GM12864 (cell line): ENCODE measurements at regions not wholly inside any gene's neighbourhood (a gene's known extent, or its start where the extent isn't known, plus 50 kb on each side); places are given as distances from the start of the nearest gene placed in this dataset.

Experiments used
- DNase-seq: peaks from one replicate; pipeline ENCODE4 v3.0.0-alpha.2; 2011; ENCODE audit warnings: low read depth
- H3K4me3 ChIP-seq: 2 replicates; pipeline ENCODE4 v1.5.1; 2011; ENCODE audit warnings: mild to moderate bottlenecking, low read depth, low read length, control low read depth
- TF ChIP-seq, protein P1 (sequence below): IDR thresholded peaks from 2 replicates; pipeline ENCODE4 v1.5.1; 2011; ENCODE audit warnings: low read depth, mild to moderate bottlenecking, moderate library complexity, low read length, control low read depth, inconsistent platforms; ENCODE audit errors: missing control alignments

DNA sequence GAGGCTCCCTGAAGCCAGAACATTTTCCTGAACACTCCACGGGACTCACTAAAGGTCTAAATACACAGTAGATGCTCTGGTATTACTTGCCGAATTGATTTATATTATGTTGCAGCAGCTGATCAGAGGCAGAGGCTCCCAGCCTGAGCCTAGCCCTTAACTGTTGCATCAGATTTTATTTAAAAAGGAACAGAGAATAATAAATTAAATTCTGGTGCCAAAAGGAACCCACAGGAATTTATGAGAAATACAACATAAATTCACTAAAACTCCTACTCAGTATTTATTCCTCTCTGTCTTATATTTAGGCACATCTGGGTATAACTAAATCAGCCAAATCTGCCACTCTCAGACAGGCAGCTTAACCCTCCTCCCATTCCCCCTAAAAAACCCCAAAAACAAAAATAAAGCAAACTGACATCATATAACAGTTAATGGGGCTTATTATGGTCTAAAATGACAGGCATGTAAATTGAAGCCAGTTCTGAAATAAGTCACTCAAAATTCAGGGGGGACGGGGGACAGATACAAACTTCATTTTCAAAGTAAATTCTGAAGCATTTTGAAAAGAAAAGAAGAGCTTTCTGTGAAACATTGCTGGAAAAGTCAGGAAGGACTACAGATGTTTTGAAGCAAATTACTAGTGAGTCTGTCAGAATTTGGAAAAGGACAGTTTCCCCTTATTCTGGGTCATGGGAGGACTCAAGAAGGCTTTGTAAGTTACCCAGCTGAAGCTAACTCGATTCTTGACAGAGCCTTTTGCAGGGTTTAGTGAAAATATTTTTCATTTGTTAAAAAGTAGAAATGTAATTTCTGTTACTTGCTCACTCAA is 53.8 kb upstream of the CORO2B start:
- TF ChIP-seq, protein P1, sequence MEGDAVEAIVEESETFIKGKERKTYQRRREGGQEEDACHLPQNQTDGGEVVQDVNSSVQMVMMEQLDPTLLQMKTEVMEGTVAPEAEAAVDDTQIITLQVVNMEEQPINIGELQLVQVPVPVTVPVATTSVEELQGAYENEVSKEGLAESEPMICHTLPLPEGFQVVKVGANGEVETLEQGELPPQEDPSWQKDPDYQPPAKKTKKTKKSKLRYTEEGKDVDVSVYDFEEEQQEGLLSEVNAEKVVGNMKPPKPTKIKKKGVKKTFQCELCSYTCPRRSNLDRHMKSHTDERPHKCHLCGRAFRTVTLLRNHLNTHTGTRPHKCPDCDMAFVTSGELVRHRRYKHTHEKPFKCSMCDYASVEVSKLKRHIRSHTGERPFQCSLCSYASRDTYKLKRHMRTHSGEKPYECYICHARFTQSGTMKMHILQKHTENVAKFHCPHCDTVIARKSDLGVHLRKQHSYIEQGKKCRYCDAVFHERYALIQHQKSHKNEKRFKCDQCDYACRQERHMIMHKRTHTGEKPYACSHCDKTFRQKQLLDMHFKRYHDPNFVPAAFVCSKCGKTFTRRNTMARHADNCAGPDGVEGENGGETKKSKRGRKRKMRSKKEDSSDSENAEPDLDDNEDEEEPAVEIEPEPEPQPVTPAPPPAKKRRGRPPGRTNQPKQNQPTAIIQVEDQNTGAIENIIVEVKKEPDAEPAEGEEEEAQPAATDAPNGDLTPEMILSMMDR, result no peak
- no peak overlapping the region for H3K4me3 ChIP-seq
- DNase-seq, result no peak

DNA sequence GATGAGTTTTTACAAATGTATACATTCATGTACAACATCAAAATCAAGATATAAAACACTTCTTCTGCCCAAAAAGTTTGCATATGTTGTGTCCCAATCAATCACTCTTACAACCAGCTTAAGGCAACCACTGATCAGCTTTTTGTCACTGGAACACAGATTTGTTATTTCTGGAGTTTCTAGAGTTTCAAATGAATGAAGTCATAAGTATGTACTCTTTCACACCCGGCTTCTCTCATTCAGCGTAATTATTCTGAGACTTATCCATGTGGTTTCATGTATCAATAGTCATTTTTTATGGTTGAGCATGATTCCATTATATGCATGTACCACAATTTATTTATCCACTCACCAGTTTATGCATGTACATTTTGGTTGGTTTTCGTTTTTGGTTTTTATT is 53.0 kb upstream of the CORO2B start:
- H3K4me3 ChIP-seq, result no peak overlapping the region
- TF ChIP-seq, protein P1, result no peak
- no peak for DNase-seq

DNA sequence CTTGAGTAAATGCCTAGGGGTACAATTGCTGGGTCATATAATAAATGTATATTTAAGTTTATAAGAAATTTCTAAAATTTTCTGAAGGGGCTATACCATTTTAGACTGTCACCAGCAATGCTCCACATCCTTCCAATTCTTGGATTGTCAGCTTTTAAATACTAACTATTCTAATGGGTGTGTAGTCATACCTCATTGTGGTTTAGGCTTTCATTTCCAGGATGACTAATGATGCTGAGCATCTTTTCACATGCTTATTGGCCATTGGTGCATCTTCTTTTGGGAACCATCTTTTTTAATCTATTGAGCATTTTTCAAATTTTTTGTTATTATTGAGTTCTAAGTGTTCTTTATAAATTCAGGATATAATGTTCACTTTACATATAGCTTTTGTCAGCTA is 52.5 kb upstream of the CORO2B start:
- TF ChIP-seq, protein P1, result no peak
- no peak overlapping the region for H3K4me3 ChIP-seq
- DNase-seq, result peak; percentile 7

DNA sequence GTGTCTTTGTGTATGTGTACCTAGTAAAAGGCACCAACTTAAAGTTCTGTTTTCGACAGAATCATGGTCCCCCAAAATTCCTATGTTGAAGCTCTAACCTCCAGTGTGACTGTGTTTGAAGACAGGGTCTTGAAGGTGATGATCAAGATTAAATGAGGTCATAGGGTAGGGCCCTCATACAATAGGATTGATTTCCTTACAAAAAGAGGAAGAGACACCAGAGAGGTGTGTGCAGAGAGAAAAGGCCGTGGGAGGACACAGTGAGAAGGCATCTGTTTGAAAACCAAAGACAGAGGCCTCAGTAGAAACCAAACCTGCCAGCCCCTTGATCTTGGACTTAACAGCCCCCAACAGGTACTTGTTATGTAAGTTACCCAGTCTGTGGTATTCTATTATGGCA is 52.0 kb upstream of the CORO2B start:
- no peak overlapping the region for H3K4me3 ChIP-seq
- DNase-seq, result peak; percentile 5
- TF ChIP-seq, protein P1, result no peak

DNA sequence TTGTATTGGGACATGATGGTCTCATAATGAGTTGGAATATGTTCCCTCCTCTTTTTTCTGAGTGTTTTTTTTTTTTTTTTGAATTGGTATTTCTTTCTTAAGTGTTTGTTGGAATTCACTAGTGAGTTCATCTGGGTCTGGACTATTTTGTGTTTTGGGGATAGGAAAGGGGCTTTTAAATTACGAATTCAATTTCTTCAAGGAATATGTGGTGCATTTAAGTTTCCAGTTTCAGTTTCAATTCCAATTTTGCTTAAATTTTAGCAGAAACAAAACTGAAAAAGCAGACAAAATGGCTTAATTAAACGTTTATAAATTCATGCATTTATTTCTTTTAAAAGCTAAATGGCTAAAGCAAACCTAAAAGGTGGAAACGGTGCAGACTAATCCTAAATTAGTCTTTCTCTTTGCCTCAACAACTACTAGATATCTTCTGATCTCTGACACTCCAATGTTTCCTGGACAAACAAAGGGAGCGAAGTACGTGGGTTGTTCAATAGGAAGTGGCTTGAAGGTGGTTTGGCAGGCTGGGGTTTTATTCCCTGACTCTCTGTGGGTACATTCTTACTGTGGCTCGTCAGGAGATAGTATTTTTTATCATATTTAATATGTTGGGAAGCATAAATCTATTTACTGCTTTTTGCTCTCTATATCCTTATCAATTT is 50.0 kb upstream of the CORO2B start:
- TF ChIP-seq, protein P1, result no peak
- no peak overlapping the region for H3K4me3 ChIP-seq
- no peak for DNase-seq
